HG03432 (cell line): ENCODE measurements at regions not wholly inside any gene's neighbourhood (a gene's known extent, or its start where the extent isn't known, plus 50 kb on each side); places are given as distances from the start of the nearest gene placed in this dataset.

Experiments
- ATAC-seq: cut with Tn5 transposase; IDR thresholded peaks from one replicate; pipeline ENCODE4 v1.9.1; 2021; ENCODE audit warnings: mild to moderate bottlenecking, moderate library complexity; ENCODE audit not compliant: unreplicated experiment

DNA sequence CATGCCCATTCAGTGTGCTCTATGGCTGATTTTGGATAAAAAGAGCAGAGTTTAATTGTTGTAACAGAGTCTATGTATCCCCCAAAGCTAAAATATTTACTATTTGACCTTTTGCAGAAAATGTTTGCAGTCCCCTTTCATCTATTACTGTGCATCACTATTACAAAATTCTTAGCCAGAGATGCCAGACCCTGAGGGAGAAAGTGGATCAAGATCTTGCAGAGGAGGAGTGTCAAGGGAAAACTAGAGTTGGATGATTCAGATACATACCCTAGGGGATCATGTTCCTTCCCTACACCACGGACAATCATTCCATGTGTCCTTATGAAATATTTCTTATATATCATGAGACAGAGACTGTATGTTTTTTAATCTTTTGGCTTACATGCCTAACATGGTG is 68.6 kb upstream of the TPRG1 start:
- no peak for ATAC-seq

DNA sequence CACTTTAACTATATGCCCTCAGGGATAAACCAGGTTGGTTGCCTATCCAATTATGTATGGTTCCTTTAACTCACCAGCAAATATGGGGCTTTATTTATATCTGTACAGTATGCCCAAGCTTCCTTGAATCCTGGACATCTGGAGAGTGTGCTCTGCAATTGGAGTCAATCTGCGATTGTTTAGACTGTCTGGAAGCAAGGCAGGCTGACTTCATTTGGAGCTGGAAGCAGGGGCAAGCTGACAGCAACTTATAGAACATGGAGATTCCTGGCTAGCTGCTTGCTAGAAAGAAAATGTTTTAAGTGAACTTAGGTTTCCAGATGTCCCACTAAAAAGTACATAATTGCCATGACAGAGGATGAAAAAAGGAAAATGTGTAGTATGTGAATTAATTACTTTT is 63.7 kb upstream of the TPRG1 start:
- no peak for ATAC-seq

DNA sequence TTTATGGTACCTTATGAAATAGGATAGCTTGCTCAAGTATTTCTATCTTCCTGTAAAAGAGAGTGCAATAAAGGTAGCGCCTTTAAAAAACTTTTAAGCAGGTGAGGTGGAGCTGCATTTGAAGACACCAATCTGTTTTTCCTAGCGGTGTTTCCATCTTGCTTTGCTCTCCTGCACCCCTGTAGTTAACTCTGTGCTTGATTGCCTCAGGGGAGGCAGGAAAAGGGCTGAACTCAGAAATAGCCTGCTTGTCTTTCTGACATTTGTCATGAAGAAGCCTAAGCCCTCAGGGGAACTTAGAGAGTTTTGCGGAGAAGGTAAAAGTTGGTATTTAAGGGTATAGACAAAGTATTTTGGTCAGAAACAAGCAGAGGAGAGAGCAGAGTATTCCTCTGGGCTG is 63.0 kb upstream of the TPRG1 start:
- ATAC-seq, result no peak

DNA sequence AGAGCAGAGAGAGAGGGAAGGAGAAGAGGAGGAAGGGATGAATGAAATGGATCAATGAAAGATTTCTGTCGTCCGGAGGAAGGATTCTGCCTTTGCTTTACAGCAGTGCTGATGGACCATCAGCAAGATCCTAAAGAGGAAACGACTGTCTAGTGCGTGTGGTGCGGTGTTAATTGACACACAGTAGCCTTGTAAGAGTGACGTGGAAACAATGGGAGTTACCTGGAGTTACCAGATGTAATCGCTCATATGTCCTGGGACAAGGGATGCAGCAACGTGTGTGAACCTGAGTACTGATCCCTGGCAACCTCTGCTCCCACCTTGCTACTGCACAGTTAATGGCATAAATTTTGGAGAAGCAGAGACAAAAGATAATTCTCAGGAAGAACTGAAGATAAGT is 62.6 kb upstream of the TPRG1 start:
- ATAC-seq, result no peak

GRCh38 chr3:189117087-189117486 is 54.7 kb upstream of the TPRG1 start:
- ATAC-seq, result no peak

GRCh38 chr3:189118896-189119295 is 52.9 kb upstream of the TPRG1 start:
- ATAC-seq, result no peak

GRCh38 chr3:189119950-189120349 is 51.8 kb upstream of the TPRG1 start:
- ATAC-seq, result no peak

DNA sequence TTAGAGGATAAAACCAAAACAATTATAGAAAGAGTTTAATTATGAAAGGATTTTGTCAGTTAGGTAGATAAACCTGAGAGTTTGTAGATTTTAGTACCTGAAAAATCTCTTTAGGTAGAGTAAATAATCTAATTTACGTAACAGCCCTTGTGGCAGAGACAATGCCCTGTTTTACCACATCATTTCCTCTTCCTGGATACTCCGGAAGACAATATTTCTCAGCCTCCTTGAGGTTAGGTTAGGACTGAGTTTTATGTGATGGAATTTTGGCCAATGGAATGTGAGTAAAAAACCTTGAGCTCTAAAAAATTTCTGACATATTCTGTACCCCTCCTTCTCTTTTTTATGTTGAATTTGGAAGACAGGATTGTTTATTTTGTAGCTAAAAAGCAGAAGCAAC is 50.7 kb upstream of the TPRG1 start:
- ATAC-seq, result no peak
